ENCODE measurements at regions not wholly inside any gene's neighbourhood (a gene's known extent, or its start where the extent isn't known, plus 50 kb on each side); places are given as distances from the start of the nearest gene placed in this dataset.

DNA sequence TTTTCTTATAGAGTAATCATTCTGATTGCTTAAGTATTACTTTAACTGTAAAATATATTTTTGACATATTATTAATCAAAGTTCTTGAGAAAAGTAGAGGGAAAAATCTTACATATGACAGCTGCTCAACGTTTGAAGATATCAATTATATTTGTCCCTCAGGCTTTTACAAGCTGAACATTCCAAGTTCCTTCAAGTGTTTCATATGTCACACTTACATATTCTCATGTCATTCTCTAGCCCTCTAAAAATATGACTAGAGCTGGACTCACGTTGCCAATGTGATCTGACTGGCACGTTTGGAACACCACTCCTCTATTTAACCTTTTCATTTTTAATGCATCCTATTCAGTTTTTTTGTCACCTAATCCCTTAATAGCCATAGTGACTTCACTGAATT, 492.9 kb downstream of the PCDH18 start:
- TF ChIP-seq, protein P1, sequence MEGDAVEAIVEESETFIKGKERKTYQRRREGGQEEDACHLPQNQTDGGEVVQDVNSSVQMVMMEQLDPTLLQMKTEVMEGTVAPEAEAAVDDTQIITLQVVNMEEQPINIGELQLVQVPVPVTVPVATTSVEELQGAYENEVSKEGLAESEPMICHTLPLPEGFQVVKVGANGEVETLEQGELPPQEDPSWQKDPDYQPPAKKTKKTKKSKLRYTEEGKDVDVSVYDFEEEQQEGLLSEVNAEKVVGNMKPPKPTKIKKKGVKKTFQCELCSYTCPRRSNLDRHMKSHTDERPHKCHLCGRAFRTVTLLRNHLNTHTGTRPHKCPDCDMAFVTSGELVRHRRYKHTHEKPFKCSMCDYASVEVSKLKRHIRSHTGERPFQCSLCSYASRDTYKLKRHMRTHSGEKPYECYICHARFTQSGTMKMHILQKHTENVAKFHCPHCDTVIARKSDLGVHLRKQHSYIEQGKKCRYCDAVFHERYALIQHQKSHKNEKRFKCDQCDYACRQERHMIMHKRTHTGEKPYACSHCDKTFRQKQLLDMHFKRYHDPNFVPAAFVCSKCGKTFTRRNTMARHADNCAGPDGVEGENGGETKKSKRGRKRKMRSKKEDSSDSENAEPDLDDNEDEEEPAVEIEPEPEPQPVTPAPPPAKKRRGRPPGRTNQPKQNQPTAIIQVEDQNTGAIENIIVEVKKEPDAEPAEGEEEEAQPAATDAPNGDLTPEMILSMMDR (IDR thresholded peaks at IDR 0.05; ENCODE audit: control extremely low read depth, extremely low read depth, low read depth, missing control alignments): no peak
- POLR2A ChIA-PET: no interaction called here
- CTCF ChIA-PET: interaction anchor here (1.1 kb wide), 1 partner anchor 20 kb away, joined by 3 read pairs; no protein-coding TSS in a partner anchor
- DNase-seq (ENCODE audit: extremely low spot score): no peak

DNA sequence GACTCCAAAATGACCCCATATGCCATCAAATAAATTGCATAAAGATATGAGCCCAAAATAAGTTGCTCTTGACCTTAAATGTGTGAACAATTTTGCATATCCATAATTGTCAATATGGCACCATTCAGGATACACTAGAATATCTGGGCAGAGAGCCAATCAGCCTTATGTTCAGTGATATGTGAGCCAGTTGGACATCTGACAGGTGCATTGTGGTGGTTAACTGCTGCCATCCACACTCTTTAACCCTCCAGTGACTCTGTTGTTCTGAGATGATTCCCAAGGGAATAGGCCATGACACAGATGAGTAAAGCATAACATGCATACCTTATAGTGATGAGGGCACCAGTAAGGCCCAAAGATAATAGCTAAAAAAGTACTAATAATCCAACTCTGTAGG, 500.1 kb downstream of the PCDH18 start:
- POLR2A ChIA-PET: no interaction called here
- DNase-seq (ENCODE audit: extremely low spot score): no peak
- CTCF ChIA-PET: no interaction called here
- TF ChIP-seq, protein P1 (IDR thresholded peaks at IDR 0.05; ENCODE audit: control extremely low read depth, extremely low read depth, low read depth, missing control alignments): no peak

DNA sequence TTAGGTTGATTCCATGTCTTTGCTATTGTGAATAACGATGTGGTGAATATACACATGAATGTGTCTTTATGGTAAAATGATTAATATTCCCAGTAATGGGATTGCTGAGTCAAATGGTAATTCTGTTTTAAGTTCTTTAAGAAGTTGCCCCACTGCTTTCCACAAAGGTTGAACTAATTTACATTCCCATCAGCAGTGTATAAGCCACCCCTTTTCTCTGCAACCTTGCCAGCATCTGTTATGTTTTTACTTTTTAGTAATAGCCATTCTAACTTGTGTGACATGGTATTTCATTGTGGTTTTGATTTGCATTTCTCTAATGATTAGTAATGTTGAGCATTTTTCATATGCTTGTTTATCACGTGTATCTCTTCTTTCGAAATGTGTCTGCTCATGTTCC, 503.3 kb downstream of the PCDH18 start:
- POLR2A ChIA-PET: no interaction called here
- DNase-seq (ENCODE audit: extremely low spot score): no peak
- CTCF ChIA-PET: no interaction called here
- TF ChIP-seq, protein P1 (IDR thresholded peaks at IDR 0.05; ENCODE audit: control extremely low read depth, extremely low read depth, low read depth, missing control alignments): no peak

DNA sequence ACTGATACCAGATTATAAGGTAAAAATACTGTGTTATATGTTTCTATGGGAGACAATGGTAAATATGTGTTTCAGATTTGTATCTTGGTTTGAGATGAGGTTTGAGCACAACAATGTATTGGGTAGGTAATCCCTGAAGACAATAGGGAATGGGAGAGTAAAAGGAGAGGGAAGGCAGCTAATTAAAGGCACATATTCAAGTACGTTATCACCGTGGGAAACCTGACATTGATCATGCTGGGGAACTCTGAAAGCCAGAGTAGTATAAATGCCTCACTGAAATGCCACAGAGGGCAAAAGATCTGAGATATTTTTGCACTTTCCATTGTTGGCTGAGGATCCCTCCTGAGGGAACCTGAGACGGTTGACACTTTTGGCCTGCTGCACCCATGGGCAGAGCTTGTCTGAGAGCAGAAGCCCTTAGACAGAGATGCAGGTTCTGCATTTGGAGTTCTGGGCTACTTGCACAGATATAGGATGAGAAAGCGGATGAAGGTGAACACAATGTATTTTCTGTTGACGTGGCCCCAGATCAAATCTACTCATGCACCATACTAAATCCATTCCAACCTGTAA, 506.7 kb downstream of the PCDH18 start:
- POLR2A ChIA-PET: no interaction called here
- no peak for DNase-seq (ENCODE audit: extremely low spot score)
- TF ChIP-seq, protein P1 (IDR thresholded peaks at IDR 0.05; ENCODE audit: control extremely low read depth, extremely low read depth, low read depth, missing control alignments): no peak
- CTCF ChIA-PET: no interaction called here

DNA sequence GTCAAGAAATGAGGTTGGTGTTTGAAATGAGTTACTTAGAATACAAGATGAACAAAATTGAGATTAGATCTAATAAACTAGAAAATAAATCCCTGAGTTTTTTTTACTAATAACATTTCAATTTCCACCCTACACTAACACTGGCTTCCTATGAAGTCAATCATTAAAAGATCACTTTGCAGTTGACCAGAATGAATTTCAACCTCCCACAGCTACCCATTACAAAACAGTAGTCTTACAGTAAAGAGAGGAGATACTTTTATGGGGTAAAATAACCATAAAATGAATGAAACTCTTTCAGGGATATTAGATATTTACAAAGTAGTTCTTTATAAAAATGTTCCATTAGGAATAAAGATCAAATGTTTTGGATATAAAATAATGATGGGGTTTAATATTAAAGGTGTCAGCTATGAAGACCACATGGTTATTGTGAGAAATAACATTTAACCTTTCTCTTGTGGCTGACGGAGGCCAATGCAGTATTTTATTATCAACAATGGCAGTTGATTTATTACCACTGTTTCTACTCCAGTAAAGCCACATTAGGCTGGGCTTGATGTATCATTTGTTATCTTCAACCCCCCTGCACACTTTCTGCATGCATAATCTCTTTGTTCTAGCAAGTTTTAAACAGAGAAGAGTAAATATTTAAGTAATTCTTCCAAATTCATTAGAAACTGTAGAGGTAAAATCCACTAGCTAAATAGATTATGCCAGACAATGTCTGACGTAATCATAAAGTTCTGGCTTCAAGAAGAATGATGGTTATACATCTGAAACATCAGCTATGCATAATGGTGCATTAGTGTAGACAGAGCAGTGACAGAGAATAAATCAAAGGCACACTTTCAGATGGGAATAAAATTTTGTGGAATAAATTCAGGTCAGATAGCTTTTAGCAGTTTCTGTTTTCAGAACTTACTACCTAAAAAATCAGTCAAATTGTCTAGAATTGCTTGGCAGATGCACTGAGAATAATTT, 516.6 kb downstream of the PCDH18 start:
- DNase-seq (ENCODE audit: extremely low spot score): no peak
- ChIA-PET POLR2A (no interaction called here), CTCF (interaction anchor here (1.9 kb wide), 1 partner anchor 12 kb away, joined by 5 read pairs; no protein-coding TSS in a partner anchor)
- TF ChIP-seq, protein P1 (IDR thresholded peaks at IDR 0.05; ENCODE audit: control extremely low read depth, extremely low read depth, low read depth, missing control alignments): no peak

DNA sequence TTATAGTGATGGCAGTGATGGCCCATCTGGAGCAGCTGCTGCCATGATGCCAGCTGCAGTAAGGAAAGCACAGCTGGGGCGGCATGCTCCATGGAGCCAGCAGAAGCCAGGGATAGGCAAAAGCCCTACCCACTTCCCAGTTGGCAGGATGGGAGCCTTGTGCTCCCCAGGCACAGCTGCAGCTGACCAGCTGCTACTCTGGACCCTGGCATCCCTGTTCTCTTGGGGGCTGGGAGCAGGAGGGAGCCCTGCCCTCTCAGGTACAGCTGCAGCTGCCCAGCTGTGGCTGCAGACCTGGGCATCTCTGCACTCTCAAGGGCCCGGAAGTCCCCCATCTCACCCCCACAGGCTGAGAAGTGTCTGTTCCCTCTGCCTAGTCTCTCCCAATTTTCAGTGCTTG, 531.9 kb downstream of the PCDH18 start:
- no peak for DNase-seq (ENCODE audit: extremely low spot score)
- POLR2A ChIA-PET: no interaction called here
- CTCF ChIA-PET: no interaction called here
- TF ChIP-seq, protein P1 (IDR thresholded peaks at IDR 0.05; ENCODE audit: control extremely low read depth, extremely low read depth, low read depth, missing control alignments): no peak

All from GM10248 (cell line).